ENCODE measurements at regions not wholly inside any gene's neighbourhood (a gene's known extent, or its start where the extent isn't known, plus 50 kb on each side); places are given as distances from the start of the nearest gene placed in this dataset.

- ChIA-PET POLR2A (no interaction called here), CTCF (interaction anchor here (0.8 kb wide), 1 partner anchor 138 kb away, joined by 3 read pairs; no protein-coding TSS in a partner anchor)
- Mint-ChIP-seq H3K4me1 (ENCODE audit: low read depth) (peaks cover 5% of the 10 kb centered on the region), H3K4me3 (no peak overlapping the region), H3K27me3 (no peaks in the 10 kb centered on the region), H3K9me3 (no peaks in the 10 kb centered on the region), H3K36me3 (ENCODE audit: low read depth) (no peaks in the 10 kb centered on the region), H3K27ac (no peak overlapping the region)
- ATAC-seq = no peak
- no peak for DNase-seq
- intact Hi-C loops (cut with micrococcal nuclease) = no loop called here
- no peak for TF ChIP-seq CTCF (IDR thresholded peaks at IDR 0.05)
These were observed 127.0 kb upstream of the CDH4 start for GRCh38 chr20:61125076-61125475.

GRCh38 chr20:61125546-61126180 is 126.4 kb upstream of the CDH4 start:
- peaks cover 2% of the 10 kb centered on the region for H3K4me1 Mint-ChIP-seq (ENCODE audit: low read depth)
- no peaks in the 10 kb centered on the region for H3K36me3 Mint-ChIP-seq (ENCODE audit: low read depth)
- intact Hi-C loops (cut with micrococcal nuclease) = no loop called here
- H3K27me3 Mint-ChIP-seq = no peaks in the 10 kb centered on the region
- H3K27ac Mint-ChIP-seq = no peak overlapping the region
- ChIA-PET POLR2A (no interaction called here), CTCF (no interaction called here)
- H3K4me3 Mint-ChIP-seq = no peak overlapping the region
- H3K9me3 Mint-ChIP-seq = no peaks in the 10 kb centered on the region
- no peak for DNase-seq
- no peak for TF ChIP-seq CTCF (IDR thresholded peaks at IDR 0.05)
- ATAC-seq = no peak

- Mint-ChIP-seq H3K9me3 (no peaks in the 10 kb centered on the region), H3K4me1 (ENCODE audit: low read depth) (no peaks in the 10 kb centered on the region), H3K27me3 (no peaks in the 10 kb centered on the region), H3K36me3 (ENCODE audit: low read depth) (no peaks in the 10 kb centered on the region), H3K4me3 (no peak overlapping the region), H3K27ac (no peak overlapping the region)
- DNase-seq (no peak), ATAC-seq (no peak)
- TF ChIP-seq CTCF (IDR thresholded peaks at IDR 0.05) = no peak
- intact Hi-C loops (cut with micrococcal nuclease) = no loop called here
- CTCF ChIA-PET = no interaction called here
- POLR2A ChIA-PET = no interaction called here
These were observed 125.5 kb upstream of the CDH4 start for GRCh38 chr20:61126369-61127195.

- intact Hi-C loops (cut with micrococcal nuclease) = no loop called here
- ChIA-PET CTCF (no interaction called here), POLR2A (no interaction called here)
- no peak overlapping the region for H3K4me3 Mint-ChIP-seq
- H3K36me3 Mint-ChIP-seq (ENCODE audit: low read depth) = no peaks in the 10 kb centered on the region
- H3K27ac Mint-ChIP-seq = no peak overlapping the region
- H3K4me1 Mint-ChIP-seq (ENCODE audit: low read depth) = no peaks in the 10 kb centered on the region
- DNase-seq (no peak), ATAC-seq (no peak)
- no peak for TF ChIP-seq CTCF (IDR thresholded peaks at IDR 0.05)
- H3K27me3 Mint-ChIP-seq = no peaks in the 10 kb centered on the region
- H3K9me3 Mint-ChIP-seq = no peaks in the 10 kb centered on the region
These were observed 124.6 kb upstream of the CDH4 start for GRCh38 chr20:61127311-61128039.

All from activated CD8-positive, alpha-beta T cell treated with anti-CD3 and anti-CD28 coated beads for 36 hours (primary cell).